ENCODE measurements at regions not wholly inside any gene's neighbourhood (a gene's known extent, or its start where the extent isn't known, plus 50 kb on each side); places are given as distances from the start of the nearest gene placed in this dataset.

DNA sequence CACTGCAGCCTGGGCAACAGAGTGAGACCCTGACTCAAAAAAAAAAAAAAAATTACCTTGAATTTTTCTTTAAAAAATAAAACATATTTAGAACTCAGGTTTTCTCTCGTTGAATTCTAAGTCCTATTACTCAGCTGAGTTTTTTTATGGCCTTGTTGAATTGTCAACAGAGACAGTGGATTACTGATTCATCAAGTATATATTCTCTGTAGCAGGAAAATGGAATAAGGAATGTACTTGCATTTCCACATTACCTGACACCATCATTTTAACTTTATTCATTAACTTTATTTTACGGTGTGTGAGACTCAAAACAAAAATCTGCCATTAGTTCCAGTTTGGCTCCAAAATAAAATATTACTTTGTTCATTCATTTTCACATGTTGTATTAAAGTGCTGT lies 53.8 kb upstream of the APP start:
- no peak for DNase-seq (ENCODE audit: low read depth in 1 of 2, low spot score in 1 of 2)
- TF ChIP-seq, protein P1, sequence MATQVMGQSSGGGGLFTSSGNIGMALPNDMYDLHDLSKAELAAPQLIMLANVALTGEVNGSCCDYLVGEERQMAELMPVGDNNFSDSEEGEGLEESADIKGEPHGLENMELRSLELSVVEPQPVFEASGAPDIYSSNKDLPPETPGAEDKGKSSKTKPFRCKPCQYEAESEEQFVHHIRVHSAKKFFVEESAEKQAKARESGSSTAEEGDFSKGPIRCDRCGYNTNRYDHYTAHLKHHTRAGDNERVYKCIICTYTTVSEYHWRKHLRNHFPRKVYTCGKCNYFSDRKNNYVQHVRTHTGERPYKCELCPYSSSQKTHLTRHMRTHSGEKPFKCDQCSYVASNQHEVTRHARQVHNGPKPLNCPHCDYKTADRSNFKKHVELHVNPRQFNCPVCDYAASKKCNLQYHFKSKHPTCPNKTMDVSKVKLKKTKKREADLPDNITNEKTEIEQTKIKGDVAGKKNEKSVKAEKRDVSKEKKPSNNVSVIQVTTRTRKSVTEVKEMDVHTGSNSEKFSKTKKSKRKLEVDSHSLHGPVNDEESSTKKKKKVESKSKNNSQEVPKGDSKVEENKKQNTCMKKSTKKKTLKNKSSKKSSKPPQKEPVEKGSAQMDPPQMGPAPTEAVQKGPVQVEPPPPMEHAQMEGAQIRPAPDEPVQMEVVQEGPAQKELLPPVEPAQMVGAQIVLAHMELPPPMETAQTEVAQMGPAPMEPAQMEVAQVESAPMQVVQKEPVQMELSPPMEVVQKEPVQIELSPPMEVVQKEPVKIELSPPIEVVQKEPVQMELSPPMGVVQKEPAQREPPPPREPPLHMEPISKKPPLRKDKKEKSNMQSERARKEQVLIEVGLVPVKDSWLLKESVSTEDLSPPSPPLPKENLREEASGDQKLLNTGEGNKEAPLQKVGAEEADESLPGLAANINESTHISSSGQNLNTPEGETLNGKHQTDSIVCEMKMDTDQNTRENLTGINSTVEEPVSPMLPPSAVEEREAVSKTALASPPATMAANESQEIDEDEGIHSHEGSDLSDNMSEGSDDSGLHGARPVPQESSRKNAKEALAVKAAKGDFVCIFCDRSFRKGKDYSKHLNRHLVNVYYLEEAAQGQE (IDR thresholded peaks at IDR 0.05; ENCODE audit: insufficient replicate concordance, low read depth): no peak
- TF ChIP-seq, protein P2, sequence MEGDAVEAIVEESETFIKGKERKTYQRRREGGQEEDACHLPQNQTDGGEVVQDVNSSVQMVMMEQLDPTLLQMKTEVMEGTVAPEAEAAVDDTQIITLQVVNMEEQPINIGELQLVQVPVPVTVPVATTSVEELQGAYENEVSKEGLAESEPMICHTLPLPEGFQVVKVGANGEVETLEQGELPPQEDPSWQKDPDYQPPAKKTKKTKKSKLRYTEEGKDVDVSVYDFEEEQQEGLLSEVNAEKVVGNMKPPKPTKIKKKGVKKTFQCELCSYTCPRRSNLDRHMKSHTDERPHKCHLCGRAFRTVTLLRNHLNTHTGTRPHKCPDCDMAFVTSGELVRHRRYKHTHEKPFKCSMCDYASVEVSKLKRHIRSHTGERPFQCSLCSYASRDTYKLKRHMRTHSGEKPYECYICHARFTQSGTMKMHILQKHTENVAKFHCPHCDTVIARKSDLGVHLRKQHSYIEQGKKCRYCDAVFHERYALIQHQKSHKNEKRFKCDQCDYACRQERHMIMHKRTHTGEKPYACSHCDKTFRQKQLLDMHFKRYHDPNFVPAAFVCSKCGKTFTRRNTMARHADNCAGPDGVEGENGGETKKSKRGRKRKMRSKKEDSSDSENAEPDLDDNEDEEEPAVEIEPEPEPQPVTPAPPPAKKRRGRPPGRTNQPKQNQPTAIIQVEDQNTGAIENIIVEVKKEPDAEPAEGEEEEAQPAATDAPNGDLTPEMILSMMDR (IDR thresholded peaks at IDR 0.05; ENCODE audit: insufficient read depth, low read length): no peak
- TF ChIP-seq POLR2AphosphoS5 (IDR thresholded peaks at IDR 0.05; ENCODE audit: low read depth) (no peak), SPI1 (IDR thresholded peaks at IDR 0.05; ENCODE audit: borderline replicate concordance, low read depth) (no peak), GABPA (IDR thresholded peaks at IDR 0.05; ENCODE audit: low read depth) (no peak)
- Histone ChIP-seq H3K27me3 (ENCODE audit: insufficient read depth, poor library complexity, severe bottlenecking) (no peaks in the 10 kb centered on the region), H3K27ac (replicated peaks) (no peak overlapping the region), H3K4me3 (replicated peaks; ENCODE audit: insufficient read depth, low read length) (no peak overlapping the region)

Data from HL-60 (cell line).